ENCODE measurements at regions not wholly inside any gene's neighbourhood (a gene's known extent, or its start where the extent isn't known, plus 50 kb on each side); places are given as distances from the start of the nearest gene placed in this dataset.

GRCh38 chr2:111220962-111221361 is 100.2 kb downstream of the BCL2L11 start:
- TF ChIP-seq CTCF (IDR thresholded peaks at IDR 0.05) (no peak), ZFX (IDR thresholded peaks at IDR 0.05; ENCODE audit: borderline replicate concordance) (no peak)

Measured in 22Rv1 (cell line).